ENCODE measurements at regions not wholly inside any gene's neighbourhood (a gene's known extent, or its start where the extent isn't known, plus 50 kb on each side); places are given as distances from the start of the nearest gene placed in this dataset.

DNA sequence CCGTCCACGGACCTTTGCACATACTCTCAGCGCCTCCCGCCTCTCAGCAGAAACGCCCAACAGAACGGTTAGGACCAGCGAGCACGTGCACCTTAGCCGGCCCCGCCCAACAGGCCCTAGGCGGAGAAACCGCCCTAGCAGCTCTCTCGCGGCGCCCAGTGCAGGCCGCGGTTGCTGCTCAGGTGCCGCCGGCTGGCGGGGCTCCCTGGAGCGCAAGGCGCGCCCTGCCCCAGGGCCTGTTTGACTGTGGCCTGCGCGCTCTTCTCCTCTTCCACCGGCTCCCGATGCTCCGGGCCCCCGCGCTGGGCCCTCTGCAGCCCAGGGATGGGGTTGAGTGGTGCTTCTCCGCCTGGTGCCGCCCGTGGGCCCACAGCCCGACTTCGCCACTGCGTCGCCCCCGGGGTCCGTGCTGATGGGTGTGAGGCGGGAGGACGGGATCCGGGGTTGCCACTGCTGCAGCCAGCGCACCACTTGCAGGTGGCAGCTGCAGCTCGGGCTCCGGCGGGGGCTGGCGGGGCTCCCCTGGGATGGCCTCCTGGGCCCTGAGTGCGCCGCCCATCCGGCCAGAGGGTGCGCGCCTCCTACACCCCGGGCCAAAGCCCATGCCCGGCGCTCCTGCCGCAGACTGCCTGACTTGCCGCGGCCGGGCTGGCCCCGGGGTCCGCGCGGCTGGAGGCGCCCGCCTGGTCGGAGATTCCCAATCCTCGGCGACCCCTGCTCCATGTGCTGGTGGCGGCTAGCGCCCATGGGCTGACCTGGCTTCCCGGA is 1889.4 kb upstream of the CDH9 start:
- no peak for DNase-seq (ENCODE audit: low spot score)
- ATAC-seq (ENCODE audit: low FRiP score), result no peak
- no peak for TF ChIP-seq CTCF (IDR thresholded peaks at IDR 0.05)

GRCh38 chr5:28926422-28926821 is 1888.0 kb upstream of the CDH9 start:
- no peak for TF ChIP-seq CTCF (IDR thresholded peaks at IDR 0.05)
- no peak for ATAC-seq (ENCODE audit: low FRiP score)
- no peak for DNase-seq (ENCODE audit: low spot score)

DNA sequence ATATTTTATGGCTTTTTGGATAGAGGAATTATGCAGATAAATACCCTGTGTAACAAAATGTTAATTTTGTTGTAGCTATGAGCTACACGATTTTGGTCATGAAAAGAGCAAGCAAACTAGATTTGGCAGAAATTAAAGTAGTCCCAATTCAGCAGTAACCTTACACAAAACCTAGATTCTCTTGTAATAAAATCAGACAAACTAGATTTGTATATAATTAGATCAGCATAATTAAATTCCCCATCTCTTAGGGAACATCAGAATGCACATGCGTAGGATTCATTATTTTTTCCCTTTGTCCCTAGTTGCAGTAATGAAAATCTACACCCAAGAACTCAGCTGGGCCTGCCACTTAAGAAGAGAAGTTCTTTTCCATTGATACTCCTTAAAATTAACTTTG is 1879.2 kb upstream of the CDH9 start:
- DNase-seq (ENCODE audit: low spot score) (no peak), ATAC-seq (ENCODE audit: low FRiP score) (no peak)
- TF ChIP-seq CTCF (IDR thresholded peaks at IDR 0.05), result no peak

DNA sequence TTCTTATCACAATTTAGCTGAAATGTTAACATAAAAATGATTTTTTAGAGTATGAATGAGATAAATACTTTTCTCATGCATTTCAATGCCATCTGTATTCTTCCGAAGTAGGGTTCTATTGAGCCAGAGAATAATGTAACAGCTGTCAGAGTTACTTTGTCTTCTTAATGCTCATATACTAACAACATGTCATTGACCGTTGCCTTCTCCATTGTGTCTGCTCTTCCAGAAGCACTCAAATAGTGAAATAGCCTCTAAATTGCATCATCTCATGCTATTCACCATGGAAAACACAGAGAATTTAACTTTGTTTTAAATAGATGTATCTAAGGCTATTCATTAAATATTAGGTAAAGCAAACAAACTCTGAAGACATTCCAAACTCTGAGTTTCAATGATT is 1875.9 kb upstream of the CDH9 start:
- TF ChIP-seq CTCF (IDR thresholded peaks at IDR 0.05), result no peak
- DNase-seq (ENCODE audit: low spot score) (no peak), ATAC-seq (ENCODE audit: low FRiP score) (no peak)

DNA sequence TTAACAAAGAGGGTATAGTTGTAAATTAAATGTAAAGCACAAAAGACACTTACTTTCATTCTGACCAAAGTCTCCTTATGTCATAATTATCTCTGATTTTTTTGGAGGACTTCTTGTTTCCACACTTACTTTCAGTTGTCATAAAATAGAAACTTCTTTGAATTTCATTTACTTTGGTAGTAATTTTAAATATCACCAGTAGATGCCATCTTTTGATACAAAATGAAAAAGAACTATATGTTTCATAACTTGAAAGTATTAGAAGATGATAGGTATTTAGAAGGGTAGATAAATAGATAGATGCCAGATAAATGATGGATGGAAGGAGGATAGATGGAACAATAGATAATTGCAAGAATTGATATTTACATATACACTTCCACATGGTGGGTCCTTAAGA is 1865.3 kb upstream of the CDH9 start:
- no peak for ATAC-seq (ENCODE audit: low FRiP score)

DNA sequence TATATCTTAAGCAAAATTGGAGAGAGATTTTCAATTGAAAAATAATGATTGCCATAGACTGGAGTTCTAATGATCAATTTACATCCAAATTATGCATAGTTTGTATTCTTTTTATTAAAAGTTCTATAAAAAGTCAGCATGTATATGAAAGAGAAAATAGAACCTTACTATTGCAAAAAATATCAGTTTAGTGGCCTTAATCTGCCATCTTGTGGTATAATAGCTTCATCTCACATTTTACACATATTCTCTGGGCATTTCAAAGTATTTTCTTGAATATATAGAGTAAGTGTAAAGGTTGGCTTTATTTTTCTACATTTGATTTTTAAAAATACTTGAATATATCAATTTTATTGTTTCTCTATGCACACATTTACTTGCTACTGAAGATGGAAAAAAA is 1858.6 kb upstream of the CDH9 start:
- ATAC-seq (ENCODE audit: low FRiP score) (no peak), DNase-seq (ENCODE audit: low spot score) (no peak)
- no peak for TF ChIP-seq CTCF (IDR thresholded peaks at IDR 0.05)

More for the DNA sequence above, 1865.3 kb upstream of the CDH9 start:
- TF ChIP-seq CTCF (IDR thresholded peaks at IDR 0.05), result no peak
- DNase-seq (ENCODE audit: low spot score), result no peak

- TF ChIP-seq CTCF (IDR thresholded peaks at IDR 0.05), result no peak
- DNase-seq (ENCODE audit: low spot score) (no peak), ATAC-seq (ENCODE audit: low FRiP score) (no peak)
Measured at GRCh38 chr5:28880936-28881335, 1842.5 kb upstream of the CDH9 start.
